ENCODE measurements at regions not wholly inside any gene's neighbourhood (a gene's known extent, or its start where the extent isn't known, plus 50 kb on each side); places are given as distances from the start of the nearest gene placed in this dataset.

DNA sequence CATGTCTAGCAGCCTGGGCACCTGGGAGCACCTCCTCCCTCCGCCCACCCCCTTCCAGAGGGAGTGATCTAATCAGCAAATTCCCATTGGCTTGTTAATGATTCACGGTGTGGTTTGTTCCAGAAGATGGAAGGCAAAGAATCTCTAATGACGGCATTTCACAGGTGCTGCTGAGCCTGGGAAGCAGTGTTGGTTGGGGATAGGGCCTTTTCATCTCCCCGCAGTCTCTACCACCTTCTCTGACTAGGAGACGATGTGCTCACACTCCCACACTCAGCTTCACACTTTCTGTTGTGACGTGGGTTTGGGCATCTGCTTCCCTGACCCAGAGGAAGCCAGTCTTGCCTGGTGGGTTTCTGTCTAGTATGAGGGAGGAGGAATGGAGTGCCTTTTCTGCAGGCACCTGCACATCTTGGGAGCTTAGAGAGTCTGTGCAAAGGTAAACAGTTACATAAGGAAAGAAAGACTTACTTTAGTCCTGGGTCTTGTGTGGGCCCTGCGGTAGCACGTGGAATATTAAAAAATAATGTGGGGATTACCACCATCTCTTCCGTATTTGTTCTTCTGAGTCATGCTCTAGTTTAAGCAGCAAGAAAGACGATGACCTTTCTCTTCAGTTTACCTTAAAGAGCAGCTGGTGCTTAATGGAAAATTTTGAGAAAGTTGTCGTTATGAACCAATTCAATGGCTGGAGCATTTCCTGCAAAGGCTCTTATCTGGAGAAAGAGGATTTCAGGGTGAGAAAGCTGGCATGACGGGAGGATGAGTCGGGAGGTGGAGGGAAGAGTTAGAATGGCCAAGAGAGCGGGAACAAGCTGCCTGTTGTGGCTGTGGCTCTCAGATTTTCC lies 70.6 kb upstream of the ARHGAP5 start:
- no peak for DNase-seq

DNA sequence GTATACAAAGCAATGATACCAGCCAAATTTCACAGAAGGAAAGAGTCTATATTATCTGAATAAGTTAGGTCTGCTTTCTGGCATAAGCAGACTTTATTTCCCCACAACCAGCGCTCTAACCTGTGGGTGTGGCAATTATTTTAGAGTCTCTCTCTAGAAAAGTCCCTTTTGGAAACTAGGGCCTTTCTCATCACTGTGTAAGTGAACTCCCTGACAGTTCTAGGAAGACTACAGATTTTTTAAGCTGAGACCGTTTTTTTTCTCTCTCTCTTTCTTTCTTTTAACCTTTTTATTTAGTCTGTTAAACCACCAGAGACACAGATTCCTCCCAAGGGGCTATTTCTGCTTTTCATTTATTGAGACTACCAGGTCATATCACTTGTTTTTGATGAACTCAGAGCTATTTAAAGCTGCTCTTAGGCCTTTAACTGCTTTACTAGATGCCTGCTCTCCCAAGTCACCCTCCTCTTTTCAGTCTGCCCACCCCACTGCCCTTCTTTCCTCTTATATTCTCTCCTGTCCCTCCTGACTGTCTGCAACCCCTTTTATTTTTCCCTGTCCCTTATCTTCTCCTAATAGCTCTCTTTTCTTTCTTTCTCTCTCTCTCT lies 69.2 kb upstream of the ARHGAP5 start:
- DNase-seq = no peak

DNA sequence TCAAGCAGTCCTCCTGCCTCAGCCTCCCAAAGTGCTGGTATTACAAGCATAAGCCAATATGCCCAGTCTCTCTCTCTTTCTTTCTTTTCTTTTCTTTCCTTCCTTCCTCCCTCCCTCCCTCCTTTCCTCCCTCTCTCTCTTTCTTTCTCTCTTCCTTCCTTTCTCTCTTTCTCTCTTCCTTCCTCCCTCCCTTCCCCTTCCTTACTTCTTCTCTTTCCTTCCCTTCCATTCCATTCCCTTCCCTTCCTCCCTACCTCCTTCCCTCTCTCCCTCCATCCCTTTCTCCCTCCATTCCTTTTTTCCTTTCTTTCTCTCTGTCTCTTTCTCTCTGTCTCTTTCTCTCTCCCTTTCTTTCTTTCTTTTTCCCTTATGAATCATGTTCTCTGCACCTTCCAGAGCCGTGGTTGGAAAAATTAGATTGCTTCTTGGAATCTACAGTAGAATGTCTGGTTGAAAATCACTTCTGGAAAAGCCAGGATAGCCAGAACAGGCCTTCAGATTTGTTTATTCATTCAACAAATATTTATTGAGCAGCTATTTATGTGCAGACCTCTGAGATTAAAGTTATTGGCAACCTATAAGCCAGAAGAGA lies 68.4 kb upstream of the ARHGAP5 start:
- no peak for DNase-seq

DNA sequence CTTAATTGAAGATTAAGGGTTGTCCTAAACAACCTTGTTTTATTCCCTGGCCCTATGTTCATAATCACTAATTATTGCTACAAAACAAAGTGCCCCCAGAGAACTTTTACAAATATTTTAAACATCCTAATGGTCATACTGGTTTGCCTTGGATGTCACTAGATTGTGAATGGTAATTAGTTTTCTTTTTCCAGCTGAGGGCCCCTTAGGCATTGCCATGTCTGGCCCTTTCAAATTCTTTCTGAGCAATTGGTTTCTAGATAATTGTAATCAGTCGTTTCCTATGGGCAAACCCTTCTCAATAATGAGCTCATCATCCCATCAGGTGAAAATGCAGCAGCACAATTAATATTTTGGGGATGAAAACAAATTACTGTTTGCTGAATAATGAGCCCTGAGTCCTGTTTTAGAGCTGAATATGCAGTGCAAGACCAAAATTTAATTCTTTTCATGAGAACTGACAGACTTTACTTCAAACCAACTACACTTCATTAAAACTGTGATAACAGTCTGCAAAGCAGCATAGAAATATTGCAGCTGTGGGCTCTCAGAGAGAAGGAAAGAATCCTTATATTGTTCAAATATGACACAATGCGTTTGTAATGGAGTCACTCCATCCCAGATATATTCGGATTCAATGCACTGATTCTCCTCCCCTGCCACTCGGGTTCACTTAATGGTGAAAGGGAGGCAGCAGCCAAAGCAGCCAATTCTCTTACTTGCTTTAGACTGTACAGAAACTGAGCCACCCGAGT lies 67.7 kb upstream of the ARHGAP5 start:
- no peak for DNase-seq

DNA sequence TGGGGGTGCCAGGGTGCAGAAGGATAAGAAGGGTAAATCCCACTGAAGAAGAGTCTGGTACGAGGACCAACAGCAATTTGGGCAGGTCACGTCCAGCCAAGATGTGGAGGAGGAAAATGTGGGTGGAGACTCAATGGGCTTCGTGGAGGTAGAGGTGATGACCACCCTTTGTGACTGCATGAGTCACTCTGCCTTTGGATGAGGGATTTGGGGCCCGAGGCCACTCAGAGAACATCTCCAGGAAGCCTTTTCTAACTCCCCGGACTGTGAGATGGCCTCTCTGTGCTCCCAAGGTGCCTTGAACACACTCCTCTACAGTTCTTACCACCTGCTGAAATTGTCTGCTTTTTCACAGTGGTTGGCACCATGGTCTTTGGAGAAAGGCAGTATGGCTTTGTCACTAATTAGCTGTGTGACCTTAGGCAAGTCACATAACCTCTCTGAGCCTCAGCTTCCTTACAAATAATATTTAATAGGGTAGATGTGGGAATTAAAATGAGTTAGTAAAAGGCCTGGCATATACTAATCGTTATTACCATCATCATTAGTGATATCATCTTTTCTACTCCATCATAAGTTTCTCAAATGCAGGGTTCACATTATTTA lies 67.0 kb upstream of the ARHGAP5 start:
- no peak for DNase-seq

DNA sequence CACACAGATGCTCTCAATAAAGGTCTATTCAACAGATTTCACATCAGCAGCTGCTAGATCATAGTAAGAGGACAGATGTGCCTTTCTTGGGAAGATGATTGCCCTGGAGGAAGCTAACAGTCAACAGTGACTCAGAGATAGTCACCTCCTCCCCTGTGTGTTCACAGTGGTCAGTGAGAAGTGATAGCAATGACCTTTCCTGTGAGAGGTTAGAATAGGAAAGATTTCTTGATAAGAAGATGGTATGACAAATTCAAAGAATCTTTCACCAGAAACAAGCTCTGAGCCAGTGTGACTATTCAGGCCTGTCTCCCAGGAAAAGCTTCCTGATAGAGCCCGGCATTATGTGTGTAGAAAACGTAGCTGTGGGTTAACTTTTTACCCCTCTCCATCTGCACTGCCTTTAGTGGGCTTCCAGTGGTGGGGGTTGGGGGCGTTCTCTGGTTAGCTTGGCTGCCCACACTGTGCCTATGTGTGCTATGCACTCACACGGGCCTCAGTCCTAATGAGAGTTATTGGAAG lies 66.4 kb upstream of the ARHGAP5 start:
- no peak for DNase-seq

DNA sequence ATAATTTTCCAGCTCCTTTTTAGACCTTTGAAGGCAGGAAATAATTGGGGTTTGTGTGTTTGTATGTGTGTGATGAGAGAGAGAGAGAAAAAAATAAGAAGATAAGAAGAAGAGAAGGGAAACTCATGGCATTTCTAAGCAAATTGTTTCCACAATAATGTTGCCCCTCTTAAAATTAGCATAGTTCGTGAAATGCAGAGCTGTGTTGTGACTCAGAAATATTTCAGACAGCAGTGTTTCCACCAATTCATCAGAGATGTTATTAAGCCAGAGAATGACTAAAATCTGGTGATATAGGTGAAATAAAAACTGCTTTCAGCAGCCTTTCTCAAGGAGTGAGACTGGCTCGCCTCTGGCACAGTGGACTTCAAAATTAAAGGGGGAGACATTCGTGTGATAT lies 65.9 kb upstream of the ARHGAP5 start:
- no peak for DNase-seq

DNA sequence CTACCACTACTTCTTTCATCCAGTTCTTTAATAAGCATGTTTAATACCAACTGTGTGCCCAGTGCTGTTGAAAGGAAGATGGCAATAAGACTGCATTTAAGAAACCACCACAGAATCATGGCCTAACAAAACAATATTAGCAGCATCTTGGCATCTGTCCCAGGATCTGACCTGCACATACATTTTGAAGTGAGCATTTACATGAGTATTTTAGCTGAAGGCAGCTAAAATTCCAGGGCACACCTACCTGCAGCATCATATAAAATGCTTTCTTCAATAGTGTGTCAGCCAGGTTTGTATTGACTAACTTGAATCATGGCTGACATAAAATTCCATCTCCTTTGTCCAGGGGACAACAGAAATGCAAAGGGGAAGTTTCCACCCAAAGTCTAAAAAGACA lies 65.0 kb upstream of the ARHGAP5 start:
- DNase-seq = no peak

DNA sequence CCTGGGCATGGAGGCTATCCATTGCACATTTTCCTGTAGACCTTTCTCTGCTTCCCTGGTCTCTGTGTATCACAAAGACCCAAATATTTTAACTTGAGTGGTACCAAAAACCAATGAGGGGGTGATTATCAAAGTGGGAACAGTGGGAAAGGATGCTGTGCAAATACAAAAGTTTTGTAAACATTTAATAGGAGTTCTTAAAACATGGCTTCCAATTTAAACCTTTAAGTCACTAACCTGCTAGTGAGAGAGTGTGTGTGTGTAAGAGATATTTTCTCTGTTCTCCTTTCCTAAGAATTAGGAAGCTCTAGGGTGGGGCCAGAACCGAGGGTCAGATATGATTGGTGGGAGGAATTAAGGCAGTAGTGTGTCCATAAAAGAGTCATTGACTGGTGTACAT lies 64.5 kb upstream of the ARHGAP5 start:
- DNase-seq = no peak

DNA sequence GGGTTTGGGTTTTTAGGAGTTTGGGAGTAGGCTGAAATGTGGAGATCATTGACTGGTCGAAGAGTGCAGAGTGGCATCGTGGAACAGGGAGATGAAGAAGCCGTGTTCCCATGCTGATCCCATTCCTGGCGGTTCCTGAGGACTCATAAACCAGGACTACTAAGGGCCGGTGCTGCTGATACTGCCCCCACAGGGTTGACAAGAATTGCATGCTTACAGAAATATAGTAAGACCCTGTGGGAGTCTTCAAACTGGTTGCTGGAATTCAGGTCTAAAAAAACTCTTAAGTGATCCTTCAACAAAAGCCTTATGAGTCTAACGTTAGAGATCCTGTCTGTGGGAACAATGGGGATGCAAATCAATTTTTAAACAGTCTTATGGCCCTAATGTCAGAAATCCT lies 64.0 kb upstream of the ARHGAP5 start:
- no peak for DNase-seq

DNA sequence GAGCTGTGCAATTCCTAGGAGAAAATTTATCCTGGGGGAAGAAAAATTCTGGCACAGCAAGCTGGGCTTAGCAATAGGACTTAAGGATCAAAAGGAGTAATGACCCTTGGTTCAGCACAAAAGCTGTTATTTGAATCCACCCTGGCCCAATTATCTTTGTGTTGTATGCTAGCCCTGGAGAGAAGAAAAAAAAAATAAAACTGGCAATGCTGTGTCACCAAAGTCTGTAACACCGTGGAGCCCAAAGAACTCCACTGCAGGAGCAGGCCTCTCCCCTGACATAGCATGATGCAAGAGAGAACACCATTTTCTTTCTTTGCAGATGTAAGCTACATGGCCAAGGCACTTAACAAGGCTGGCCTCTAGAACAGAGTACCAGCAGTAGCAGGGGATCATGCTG lies 63.0 kb upstream of the ARHGAP5 start:
- no peak for DNase-seq

DNA sequence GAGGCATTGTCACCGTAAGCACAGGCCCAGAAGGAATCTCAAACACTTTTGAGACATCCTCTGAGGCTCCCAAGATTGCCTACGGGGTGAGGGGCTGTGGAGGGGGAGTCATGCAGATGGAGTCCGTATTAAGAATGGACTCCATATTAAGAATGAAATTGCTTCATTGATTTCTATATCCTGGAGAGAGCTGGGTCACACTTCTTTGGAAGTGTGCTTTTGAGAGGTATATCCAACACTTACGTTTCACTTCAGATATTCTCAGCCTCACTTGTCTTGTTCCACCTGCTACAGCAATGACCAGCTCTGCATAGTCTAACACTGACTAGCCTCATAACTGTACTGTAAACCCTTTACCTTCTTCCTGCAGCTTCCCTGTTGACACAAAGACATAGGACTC lies 62.6 kb upstream of the ARHGAP5 start:
- DNase-seq = no peak

DNA sequence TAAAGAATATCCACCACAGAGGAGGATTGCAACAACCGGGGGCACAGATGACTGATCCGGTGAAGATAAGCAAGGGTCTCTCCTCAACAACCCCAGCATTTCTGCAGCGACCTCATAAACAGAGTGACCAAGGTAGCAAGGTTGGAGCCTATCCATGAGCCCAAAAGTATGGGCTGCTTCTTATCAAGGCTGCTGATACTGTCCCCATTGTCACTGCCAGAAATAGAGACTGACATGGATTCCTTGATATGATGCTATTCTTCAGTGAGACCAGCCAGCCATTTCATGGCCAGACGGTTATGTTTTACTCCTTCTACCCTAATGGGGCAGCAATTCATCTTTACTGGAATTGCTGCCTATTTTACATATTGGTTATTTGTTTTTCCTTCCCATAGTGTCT lies 61.9 kb upstream of the ARHGAP5 start:
- no peak for DNase-seq

DNA sequence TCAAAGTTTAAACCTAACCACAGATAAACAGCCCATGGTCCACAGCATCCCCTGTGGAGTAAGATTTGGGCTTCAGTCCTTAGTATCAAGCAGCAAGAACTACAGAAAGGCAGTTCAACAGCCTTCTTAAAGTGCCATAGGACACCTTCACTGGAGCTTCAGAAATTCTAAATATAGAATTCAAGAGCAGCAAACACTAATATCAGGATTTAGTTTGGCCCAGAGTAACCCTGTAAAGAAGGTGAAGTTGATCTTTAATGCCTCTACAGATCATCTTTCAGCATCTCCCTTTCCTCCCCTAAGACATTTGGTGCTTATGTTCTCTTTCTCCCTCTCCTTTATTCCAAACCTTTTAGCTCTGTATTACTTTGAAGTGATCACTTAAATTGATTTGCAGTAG lies 59.5 kb upstream of the ARHGAP5 start:
- no peak for DNase-seq

DNA sequence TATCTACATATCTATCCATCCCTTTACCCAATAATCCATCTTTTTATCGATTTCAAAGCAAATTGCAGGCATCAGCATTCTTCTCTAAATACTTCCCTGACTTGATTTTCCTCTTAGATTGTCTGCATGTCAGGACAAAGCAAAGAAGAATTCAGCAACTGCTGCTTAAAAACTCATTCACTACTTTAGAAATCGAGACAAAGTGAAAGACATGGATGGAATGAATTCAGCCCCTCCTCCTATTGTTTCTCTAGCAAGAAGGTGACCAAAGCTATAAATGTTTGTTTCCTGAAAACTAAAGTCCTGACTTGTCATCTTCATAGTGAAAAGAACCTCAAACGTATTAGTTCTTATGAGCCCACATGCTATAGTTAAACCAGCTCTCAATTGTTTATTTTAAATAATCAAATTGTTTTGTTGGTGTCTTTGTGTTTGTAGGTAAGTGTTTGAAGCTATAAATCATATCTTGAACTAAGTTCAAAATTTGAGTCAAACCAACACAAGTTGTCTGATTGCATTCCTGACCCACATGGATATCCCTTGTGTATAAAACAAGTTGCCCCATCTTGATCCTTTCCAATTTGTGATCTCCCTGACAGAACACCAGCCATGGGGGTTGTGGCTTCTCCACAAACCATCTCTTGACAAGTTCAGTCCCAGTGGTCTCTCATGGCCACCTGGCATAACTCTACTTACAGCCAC lies 58.6 kb upstream of the ARHGAP5 start:
- DNase-seq = no peak

DNA sequence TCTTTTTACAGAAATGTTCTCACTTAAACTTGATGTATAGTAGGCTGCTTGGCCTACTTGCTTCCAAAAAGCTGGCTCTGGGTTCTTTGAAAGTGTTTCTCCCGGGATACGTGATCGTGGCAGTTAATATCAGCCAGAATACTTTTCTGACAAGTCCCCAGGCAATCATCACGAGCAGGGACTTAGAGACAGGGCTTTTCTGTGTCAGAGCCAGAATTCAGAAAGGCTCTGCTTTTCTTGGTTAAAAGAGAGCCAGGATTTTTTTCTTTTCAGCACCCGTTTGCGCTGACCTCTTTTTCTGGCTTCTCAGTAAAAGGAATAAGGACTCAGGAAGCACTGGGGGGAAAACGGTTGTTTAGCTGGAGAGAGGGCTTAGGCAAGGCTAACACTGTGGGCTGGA lies 57.8 kb upstream of the ARHGAP5 start:
- DNase-seq = no peak

DNA sequence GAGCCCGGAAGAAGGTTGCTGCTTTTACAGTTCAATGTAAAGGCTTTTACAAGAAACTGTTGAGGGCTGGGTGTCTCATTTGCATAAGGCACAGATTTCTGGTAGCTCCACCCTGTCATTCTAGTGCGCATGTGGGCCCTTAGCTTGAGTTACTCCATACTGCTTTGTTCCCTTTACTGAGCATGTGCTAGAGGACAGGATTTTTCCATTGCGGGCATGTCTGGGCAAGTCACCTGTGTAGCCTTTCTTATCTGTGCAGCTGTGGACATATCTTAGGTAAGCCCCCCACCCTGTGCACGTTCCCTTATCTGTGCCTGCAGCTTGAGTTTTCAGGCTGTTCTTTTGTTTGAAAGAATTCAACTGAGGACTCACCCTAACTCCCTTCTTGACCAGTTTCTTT lies 56.2 kb upstream of the ARHGAP5 start:
- DNase-seq = no peak

DNA sequence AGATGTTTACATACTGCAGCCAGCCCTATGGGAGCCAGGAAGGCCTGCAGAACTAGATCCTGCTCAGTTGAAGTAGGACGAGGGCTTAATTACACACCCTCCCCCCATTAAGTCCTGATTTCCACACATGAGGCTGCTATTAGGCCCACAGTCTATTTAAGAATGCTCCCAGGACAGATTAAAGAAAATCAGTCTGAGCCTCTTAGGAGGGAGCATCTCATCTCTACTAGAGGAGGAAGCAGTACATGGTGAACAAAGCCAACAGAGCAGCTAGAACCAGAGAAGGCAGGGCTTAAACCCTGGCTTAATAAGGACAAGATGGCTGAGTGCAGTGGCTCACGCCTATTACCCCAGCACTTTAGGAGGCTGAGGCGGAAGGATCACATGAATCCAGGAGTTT lies 55.8 kb upstream of the ARHGAP5 start:
- no peak for DNase-seq

DNA sequence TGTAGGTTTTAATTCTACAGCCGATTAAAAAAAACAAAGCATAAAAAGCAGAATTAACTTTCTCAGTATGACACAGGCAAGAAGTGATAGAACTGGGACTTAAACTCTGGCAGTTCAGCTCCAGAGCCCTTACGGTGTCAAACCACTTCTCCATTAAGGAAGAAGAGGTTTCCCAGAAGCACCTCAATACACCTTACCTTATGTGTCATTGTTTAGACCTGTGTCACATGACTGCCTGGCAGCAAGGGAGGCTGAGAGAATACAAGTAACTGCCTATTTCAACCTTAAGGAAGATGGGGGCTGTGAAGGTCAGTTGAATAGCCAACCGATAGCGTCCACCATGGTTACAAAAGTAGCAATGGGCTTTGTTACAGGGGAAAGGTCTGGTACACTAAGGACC lies 54.6 kb upstream of the ARHGAP5 start:
- no peak for DNase-seq

DNA sequence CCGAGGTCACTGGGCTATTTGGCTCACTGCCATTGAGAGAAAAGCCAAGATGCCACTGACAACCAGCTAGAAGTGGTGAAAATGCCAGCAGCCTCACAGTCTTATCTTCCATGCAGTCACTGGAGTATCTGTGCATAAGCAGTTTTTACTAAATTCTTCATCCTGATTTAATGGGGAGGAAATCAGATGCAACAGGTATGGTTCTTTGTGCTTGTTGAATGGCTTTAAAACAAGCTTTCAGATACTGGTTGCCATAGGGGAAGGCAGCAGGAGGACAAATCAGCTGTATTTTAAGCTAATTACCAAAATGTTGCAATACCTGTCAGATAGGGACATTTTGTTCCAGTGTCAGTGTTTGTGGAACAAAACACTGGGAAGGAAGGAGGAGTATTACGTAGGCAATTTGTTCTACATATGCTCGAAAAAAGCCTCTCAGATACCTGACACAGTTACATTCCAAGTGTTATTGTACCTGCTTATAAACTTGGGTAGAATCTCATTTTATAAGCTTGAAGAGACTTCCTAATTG lies 54.1 kb upstream of the ARHGAP5 start:
- no peak for DNase-seq

DNA sequence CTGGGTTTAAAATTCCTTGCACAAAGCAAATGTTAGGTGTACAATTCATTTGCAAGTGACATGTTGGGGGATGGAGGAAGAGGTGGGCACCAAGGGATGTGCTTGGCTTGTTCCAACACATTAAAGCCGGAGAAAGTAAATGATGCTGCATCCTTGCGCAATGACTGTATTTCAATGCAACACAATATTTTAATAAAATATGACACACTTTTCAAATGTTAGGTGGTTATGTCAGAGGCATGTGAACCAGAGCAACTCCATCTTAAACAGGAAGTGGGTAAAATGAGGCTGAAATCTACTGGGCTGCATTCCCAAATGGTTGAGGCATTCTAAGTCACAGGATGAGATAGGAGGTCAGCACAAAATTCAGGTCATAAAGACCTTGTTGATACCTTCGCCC lies 53.6 kb upstream of the ARHGAP5 start:
- no peak for DNase-seq
